NOMO-1 treated with dmso at 0.1 percent for 144 hours (cell line): ENCODE measurements at regions not wholly inside any gene's neighbourhood (a gene's known extent, or its start where the extent isn't known, plus 50 kb on each side); places are given as distances from the start of the nearest gene placed in this dataset.

ENCODE experiments used
- DNase-seq: peaks from one replicate; lab custom pipeline; 2025; ENCODE audit not compliant: unreplicated experiment; lab: John Stamatoyannopoulos, UW

DNA sequence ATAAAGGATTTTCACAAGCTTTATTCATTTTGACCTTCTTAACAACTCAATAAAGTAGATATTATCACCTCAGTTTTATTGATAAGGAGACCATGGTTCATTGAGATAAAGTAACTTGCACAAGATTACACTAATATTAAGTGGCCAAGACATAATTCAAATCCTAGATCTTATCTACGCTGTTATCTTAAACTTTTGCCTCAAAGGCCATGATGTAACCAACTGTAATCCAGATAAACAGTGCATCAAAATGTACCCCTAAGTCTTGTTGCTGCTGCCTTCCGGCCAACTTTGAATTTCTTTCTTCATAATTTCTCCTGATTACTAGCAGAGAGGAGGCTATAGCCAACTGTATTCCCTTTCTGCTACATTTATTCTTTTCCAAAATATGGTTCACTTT is 1094.8 kb upstream of the PIK3C3 start:
- no peak for DNase-seq

DNA sequence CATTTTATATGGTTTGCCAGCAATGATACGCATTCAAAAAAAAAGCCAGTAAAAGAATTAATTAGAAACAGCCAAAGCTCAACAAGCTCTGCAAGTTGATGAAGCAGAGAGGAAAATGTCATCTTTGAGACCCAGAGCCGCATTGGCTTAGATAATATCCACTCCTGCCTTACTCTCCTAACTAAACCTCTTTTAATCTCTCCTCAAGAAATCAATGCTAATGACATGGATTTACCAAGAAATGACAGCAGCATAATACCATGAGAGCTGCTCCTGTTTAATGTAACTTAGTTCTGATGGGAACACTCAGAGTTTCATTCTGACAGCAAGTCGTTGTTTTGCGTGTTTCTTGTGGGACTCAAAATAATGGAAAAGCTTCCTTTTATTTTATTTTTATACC is 1099.4 kb upstream of the PIK3C3 start:
- DNase-seq, result no peak

DNA sequence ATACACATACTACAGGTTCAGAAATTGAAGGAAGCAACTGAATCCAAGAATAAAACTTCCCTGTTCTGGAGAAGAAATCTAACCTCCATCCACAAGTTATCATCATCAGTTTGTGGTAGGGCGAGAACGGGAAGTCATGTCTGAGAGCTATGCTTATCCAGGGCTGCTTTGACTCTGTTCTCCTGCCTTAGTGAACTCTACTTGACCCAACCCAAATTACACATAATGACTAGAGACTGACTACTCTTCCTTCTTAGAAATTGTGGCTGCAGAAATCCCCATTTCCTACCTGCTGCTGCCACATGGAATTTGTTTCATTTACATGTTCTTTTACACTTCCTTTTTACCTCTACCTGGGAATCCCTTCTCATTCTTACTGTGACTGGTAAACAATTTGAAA is 1102.6 kb upstream of the PIK3C3 start:
- no peak for DNase-seq

DNA sequence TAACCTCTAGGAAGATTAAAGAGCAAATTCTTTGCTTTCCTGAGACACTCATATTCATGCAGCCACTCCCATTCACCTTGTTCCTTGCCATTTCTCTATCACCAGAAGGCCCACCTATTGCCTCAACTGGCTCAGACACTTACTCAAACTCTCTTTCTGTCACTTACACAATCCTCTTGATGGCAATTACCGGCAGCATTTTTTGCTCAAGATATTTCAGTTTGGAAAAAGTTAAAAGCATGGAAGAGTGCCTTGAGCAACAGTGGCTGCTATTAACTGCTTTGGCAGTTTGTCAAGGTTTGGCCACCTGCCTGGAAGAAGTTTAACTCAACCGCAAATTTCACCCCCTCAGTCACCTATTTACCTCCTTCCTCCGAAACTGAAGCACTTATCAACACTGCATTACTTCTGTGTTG is 1104.0 kb upstream of the PIK3C3 start:
- DNase-seq, result no peak

DNA sequence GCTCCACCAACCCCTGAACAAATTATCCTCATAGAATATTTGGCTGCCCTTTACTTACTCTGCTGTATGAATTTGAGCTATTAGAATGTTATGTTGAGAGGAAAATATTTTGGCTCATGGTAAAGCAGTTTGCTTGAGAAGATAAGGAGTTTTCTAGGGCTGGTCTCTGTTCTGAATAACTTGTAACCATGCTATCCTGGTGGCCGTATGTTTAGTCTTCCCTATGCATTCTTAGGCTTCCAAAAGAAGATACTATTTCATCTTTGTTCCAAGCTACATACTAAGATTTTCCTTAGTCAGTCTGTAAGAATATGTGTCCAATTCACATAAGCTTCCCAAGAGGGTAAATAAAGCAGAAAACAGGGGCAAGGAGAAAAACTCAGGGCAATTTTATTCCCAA is 1105.1 kb upstream of the PIK3C3 start:
- no peak for DNase-seq

GRCh38 chr18:40841467-40841866 is 1113.6 kb upstream of the PIK3C3 start:
- no peak for DNase-seq

DNA sequence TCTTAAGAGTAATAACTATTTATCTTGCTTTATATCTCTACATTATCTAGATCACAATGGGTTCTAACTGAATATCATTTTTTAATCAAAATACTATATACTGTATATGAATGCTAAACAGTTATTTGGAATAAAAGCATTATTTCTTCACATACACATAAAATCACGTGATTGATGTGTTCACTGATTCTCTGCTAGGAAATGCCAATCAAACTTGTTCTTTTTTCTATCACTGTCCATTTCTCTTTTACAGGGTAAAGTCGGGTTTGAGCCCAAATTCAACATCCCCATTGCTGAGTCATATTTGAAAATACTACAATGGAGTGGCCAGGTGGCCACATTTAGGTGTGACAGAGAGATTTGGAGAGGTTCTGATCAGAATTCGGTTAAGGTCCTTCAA is 1114.0 kb upstream of the PIK3C3 start:
- DNase-seq, result no peak

- no peak for DNase-seq
These were observed 1122.7 kb upstream of the PIK3C3 start for GRCh38 chr18:40832362-40832761.

DNA sequence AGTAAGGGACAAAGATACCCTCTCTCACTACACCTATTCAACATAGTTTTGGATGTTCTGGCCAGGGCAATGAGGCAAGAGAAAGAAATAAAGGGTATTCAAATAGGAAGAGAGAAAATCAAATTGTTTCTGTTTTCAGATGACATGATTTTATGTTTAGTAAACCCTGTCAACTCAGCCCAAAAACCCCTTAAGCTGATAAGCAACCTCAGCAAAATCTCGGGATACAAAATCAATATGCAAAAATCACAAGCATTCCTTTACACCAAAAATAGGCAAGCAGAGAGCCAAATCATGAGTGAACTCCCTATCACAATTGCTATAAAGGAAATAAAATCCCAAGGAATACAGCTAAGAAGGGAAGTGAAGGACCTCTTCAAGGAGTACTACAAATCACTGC is 1130.7 kb upstream of the PIK3C3 start:
- DNase-seq, result no peak

DNA sequence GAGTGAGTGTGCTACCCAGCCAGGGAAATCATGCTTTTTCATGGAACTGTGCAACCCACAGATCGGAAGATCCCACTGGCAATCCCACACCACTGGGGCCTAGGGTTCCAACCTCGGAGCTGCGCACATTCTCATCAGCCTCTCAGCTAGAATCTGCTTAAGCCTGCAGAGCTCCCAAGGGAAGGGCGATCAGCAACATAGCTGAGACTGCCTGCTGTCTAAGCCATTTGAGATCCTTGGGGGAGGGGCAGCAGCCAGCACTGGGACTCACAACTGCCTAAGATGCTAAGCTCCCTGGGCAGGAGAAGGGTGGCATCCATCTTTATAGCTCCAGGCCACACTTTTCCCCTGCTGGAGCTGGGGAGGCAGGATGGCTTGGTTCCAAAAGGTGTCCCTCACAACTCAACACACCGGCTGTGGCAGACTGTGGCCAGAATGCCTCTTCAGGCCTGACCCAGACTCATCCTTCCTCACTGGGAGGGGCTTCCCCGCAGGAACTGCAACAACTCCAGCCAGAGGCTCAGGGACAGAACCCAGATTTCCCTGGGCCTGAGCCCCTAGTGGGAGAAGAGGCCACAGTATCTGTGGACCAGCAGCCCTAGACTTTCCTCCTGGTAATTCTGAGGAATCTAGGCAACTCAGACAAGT is 1133.3 kb upstream of the PIK3C3 start:
- no peak for DNase-seq

GRCh38 chr18:40812981-40813515 is 1142.0 kb upstream of the PIK3C3 start:
- no peak for DNase-seq

DNA sequence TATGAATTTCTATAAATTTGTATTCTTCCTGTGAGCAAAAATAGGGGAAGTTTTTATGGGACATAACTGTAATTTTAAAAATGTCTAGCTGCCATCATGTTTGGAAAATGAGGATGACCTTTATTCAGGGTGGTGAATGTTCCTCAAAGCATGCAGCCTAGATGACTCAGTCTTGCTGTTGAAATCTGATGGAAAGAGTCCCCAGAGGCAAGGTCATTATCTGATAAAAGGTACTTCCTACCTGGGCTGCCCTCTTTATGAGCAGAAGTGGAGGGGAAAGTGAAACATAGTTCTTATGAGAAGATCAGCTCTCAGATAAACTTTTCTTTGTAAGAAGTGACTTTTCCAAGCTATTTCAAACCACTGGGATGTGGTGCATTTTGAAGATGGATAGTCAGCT is 1144.7 kb upstream of the PIK3C3 start:
- no peak for DNase-seq

- DNase-seq, result no peak
These were observed 1165.7 kb upstream of the PIK3C3 start for GRCh38 chr18:40789286-40789685.

- no peak for DNase-seq
These were observed 1172.4 kb upstream of the PIK3C3 start for GRCh38 chr18:40782453-40783130.

DNA sequence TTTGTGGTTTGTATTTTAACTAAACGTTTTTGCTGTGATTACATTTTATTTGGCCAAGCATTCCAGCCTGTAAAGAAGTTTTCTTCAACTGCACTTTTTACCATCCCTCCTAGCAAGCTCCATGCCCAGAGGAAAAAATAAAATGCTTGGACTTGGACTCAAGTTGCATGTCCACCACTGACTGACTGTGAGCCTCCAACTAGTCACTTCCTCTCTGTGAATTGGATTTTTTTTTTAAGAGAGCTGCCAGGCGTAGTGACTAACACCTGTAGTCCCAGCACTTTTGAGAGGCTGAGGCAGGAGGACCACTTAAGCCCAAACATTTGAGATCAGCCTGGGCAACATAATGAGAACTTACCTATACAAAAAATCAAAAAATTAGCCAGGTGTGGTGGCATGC is 1185.2 kb upstream of the PIK3C3 start:
- no peak for DNase-seq

DNA sequence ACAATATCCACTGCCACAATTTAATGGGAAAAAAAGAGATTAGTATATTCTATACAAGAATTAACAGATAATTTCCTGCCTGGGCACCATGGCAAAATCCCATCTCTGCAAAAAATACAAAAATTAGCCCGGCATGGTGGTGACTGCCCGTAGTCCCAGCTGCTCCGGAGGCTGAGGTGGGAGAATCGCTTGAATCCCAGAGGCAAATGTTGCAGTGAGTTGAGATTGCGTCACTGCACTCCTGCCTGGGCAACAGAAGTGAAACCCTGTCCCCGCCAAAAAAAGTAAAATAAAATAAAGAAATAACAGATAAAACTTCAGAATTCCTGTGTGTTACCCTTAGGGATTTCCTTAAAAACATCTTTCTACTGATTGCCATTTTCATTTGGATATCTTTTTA is 1194.8 kb upstream of the PIK3C3 start:
- DNase-seq, result no peak

DNA sequence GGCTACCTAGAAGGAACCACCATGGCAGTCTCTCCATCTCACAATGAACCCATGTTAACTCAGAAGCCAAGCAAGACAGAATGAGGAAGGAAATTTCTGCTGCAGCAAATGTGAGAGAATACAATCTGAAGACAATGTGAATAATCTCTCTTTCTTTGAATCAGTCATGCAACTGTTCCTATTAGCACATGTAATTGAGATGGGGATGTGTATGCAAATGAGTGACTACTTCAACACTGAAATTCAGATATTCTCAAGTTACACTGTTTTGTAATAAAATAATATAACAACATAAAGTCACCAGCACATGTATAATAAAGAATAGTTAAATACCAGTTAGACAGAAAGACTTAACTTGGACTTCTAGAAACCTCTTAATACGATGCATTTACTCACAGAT is 1200.6 kb upstream of the PIK3C3 start:
- DNase-seq, result no peak

DNA sequence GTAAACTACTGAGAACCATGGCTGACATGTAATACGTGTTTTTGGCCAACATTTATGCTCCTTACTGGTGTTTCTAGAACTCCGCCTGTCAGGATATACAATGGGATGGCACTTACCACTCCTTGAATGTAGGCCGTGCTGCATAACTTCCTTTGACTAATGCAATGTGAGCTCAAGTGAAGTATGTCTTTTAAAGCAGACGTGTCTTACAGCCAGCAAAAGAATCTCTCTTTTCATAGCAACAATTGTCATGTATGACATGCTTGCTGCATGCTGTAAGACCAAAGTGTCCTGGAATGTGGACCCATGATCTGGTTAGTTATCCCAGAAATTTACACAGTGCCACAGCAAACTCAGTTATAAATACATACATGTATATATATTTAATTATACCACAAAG is 1202.7 kb upstream of the PIK3C3 start:
- no peak for DNase-seq

GRCh38 chr18:40751186-40751585 is 1203.8 kb upstream of the PIK3C3 start:
- DNase-seq, result no peak

DNA sequence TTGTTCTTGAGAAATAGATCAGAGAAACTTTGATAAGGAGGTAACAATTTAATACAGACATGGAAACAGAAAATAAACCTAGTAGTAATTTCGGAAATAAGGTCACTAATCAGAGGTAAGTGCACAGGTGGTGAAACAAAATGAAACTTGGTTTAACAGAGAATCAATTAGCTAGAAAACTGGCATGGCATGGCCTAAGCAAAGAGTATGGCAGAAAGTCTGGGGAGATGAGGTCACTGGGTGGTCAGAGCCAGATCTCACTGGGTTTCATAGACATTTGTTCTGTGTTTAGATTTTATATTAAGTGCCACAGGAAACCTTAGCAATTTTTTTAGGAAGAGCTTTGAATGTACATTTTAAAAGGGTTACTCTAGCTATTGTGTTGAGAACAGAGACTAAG is 1216.0 kb upstream of the PIK3C3 start:
- DNase-seq, result no peak

- no peak for DNase-seq
These were observed 1216.6 kb upstream of the PIK3C3 start for GRCh38 chr18:40738321-40738880.

GRCh38 chr18:40708726-40709125 is 1246.3 kb upstream of the PIK3C3 start:
- DNase-seq, result no peak
